ENCODE measurements at regions not wholly inside any gene's neighbourhood (a gene's known extent, or its start where the extent isn't known, plus 50 kb on each side); places are given as distances from the start of the nearest gene placed in this dataset.
A peak's percentile ranks its signal among the peaks of the same experiment; 100 is the strongest.

DNA sequence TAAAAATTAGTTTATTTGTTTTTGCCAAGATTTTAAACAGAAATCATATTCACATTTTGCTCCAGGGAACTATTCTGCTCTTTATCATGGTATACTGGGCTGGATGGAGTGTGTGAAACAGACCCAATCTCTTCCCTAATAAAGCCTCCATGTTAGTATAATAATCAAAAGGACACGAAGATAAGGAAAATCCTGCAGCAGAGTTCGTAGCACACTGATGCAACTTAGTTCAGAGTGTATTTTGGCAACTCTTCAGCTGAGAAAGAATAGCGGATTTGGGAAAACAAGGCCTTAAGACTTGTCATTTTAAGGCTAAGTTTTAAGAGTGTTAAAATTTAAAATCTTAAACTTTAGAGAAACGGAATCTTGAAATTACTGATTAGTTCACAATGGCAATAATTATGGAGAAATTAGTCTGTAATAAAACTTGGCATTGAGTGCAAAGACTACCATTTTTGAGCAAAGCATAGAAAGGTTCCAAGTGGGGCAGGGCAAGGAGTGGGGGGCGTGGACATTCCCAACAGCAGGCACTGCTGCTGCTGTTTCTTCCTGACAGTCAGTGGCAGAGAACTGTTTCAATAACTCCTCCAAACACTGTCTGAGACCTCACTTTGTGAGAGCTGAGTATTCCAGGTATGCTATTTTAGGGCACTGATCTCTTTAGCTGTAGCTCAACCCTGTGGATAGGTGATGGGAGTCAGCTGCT lies 225.0 kb downstream of the HRH4 start:
- Mint-ChIP-seq H3K4me3 (no peak overlapping the region), H3K9me3 (peaks cover 0 to 2% of the 10 kb centered on the region in 2 donors), H3K27me3 (peaks cover 0 to 3% of the 10 kb centered on the region in 2 donors), H3K36me3 (no peaks in the 10 kb centered on the region), H3K4me1 (no peaks in the 10 kb centered on the region), H3K27ac (no peak overlapping the region)
- DNase-seq (no peak), ATAC-seq (replicated peaks) (no peak)

DNA sequence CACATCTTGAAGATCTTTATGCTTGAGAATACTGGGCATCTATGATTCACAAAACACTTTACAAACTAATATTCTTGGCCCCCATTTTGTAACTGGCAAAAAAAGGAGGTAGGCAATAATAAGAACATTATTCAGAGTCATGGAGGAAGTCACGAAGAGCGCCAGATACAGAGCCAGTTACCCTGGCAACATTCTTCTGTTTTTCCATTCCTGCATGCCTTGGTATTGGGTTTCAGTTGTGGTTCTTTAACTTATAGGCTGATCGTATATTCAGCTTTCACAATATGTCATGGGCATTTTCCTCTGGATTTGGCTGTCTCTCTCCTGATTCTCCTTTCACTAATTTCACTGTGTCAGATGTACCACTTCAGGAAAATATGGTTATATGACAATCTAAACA lies 234.7 kb downstream of the HRH4 start:
- Mint-ChIP-seq H3K4me1 (no peaks in the 10 kb centered on the region), H3K4me3 (no peak overlapping the region), H3K36me3 (no peaks in the 10 kb centered on the region), H3K27me3 (peaks cover 11 to 13% of the 10 kb centered on the region in 2 donors), H3K27ac (no peak overlapping the region), H3K9me3 (peaks cover 16% of the 10 kb centered on the region in 2 donors)
- DNase-seq (no peak), ATAC-seq (replicated peaks) (no peak)

DNA sequence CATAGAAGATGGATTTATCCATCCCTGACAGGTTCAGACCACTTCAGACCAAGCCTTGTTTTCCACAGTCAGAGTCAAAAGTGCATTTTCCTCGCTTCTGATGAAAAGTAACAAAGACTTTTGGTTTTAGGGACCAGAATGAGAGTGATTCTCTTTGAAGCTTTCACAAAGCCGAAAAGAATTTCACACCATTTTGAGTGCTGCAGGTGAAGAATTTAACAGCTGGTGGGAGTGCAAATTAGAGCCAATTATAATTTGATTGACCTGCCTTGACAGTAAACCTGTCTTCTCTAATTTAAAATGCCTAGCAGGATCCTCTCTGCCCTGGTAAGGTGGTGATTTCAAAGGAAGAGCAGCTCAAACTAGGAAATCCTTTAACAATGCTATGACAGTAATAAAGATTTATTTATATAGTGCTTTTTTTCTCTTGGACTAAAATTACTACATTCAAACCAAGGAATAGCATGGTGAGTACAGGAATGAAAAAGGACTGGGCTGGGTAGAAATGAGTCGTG lies 241.6 kb downstream of the HRH4 start:
- no peak for ATAC-seq (replicated peaks)
- no peak for DNase-seq
- Mint-ChIP-seq H3K4me1 (no peaks in the 10 kb centered on the region), H3K27ac (no peak overlapping the region), H3K27me3 (peaks cover 20 to 22% of the 10 kb centered on the region in 2 donors), H3K9me3 (peaks cover 0 to 7% of the 10 kb centered on the region in 2 donors), H3K36me3 (no peaks in the 10 kb centered on the region), H3K4me3 (no peak overlapping the region)

DNA sequence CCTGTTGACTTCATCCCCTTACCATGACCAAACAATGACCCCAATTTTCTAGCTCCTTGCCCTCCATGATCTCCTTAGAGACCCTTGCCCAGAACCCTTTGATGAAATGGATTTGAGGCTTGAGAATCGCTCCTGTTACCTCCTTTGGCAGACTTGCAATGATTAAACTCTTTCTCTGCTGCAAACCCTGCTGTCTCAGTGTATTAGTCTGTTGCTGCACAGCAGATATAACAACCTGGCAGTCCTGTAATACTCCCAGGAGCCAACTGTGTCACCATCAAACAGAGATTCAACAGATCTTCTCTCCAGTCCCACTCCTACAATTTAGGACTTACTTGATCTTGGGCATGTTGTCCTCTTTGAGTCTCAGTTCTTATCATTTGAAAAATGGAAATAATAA lies 242.9 kb downstream of the HRH4 start:
- H3K9me3 Mint-ChIP-seq, result peaks cover 0 to 3% of the 10 kb centered on the region in 2 donors
- no peak overlapping the region for H3K4me3 Mint-ChIP-seq
- ATAC-seq (replicated peaks) (no peak), DNase-seq (no peak)
- no peak overlapping the region for H3K27ac Mint-ChIP-seq
- no peaks in the 10 kb centered on the region for H3K36me3 Mint-ChIP-seq
- H3K4me1 Mint-ChIP-seq, result no peaks in the 10 kb centered on the region
- H3K27me3 Mint-ChIP-seq, result peaks cover 18 to 19% of the 10 kb centered on the region in 2 donors

DNA sequence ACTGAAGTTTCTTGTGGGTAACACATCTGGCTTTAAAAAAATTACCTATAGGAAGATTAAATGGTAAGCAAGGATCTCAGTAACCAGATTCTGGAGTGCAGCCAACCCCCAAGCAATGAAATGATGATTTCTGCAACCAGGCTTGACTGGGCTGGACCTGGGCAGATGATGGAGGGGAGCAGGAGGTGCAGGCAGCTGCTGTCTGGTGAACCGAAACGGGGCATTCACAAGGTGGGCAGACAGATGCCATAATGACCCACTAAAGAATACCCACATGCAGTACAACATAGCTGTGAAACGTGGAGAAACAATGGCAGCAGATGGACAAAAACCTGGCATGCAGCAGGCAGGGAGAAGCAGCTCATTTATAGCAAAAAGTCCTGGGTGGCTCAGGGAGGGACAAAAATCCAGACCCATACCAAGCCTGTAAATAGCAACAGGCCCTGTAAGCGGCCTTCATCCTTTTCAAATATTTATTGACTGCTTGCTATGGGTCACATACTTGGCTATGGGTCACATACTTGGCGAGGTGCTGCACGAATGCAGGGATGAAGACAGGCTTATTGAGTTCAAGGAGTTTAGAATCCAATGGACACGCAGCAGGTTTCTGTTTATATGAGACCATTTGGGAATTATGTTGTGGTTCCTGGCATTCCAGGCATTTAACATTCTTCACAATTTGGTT lies 244.7 kb downstream of the HRH4 start:
- Mint-ChIP-seq H3K27me3 (peaks cover 6 to 13% of the 10 kb centered on the region in 2 donors), H3K27ac (no peak overlapping the region), H3K36me3 (no peaks in the 10 kb centered on the region), H3K9me3 (peaks cover 0 to 5% of the 10 kb centered on the region in 2 donors), H3K4me3 (no peak overlapping the region), H3K4me1 (no peaks in the 10 kb centered on the region)
- DNase-seq, result no peak
- ATAC-seq (replicated peaks), result no peak

DNA sequence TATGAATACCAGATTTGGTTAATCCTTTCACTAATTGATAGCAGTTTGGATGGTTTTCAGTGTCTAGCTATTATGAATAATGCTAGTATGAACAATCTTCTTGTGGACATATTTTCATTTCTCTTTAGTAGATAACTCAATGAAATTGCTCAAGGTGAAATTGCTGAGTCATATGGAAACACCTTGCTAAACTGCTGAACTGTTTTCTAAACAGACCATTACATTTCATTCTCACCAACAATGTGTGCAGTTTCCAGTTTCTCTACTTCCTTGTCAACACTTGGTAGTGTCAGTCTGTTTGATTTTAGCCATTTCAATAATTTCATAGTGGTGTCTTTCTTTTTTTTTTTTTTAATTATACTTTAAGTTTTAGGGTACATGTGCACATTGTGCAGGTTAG lies 250.0 kb downstream of the HRH4 start:
- no peak for ATAC-seq (replicated peaks)

DNA sequence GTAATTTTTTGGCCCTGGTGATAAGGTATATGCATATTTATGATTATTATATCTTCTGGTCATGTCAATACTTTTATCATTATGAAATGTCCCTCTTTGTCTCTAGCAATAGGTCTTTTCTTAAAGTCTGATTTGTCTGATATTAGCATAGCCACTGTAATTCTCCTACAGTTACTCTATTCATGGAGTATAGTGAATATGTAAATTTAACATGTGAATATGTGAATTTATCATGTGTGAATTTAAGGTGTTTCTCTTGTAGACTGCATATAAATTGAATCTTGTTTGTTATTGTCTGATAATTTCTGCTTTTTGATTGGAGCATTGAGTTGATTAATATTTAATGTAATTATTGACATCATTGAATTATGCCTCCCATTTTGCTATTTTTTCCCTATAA lies 259.4 kb downstream of the HRH4 start:
- no peaks in the 10 kb centered on the region for H3K4me1 Mint-ChIP-seq
- peaks cover 0 to 6% of the 10 kb centered on the region in 2 donors for H3K27me3 Mint-ChIP-seq
- no peak overlapping the region for H3K4me3 Mint-ChIP-seq
- no peaks in the 10 kb centered on the region for H3K36me3 Mint-ChIP-seq
- no peak for ATAC-seq (replicated peaks)
- no peaks in the 10 kb centered on the region for H3K9me3 Mint-ChIP-seq
- no peak for DNase-seq
- no peak overlapping the region for H3K27ac Mint-ChIP-seq

More for the DNA sequence above, 250.0 kb downstream of the HRH4 start:
- peaks cover 0 to 2% of the 10 kb centered on the region in 2 donors for H3K9me3 Mint-ChIP-seq
- H3K4me1 Mint-ChIP-seq, result no peaks in the 10 kb centered on the region
- DNase-seq, result no peak
- no peak overlapping the region for H3K27ac Mint-ChIP-seq
- no peaks in the 10 kb centered on the region for H3K27me3 Mint-ChIP-seq
- no peak overlapping the region for H3K4me3 Mint-ChIP-seq
- no peaks in the 10 kb centered on the region for H3K36me3 Mint-ChIP-seq

DNA sequence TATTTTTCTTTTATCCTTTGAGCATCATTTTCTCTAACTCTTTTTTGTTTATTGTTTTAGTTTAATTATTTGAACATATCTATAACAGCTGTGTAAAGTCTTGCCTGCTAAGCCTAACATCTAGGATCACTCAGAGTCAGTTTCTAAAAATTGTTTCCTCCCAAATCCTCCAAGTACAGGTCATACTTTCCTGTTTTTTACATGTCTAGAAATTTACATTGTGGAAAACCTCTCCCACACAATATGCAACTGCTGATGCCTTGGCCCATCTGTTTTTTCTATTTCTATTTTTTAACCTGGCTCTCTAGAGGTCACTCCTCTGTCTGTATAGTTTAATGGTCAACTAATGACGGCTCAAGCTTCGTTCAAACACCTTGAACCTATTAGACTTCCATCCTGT lies 261.0 kb downstream of the HRH4 start:
- Mint-ChIP-seq H3K4me3 (no peak overlapping the region), H3K36me3 (no peaks in the 10 kb centered on the region), H3K4me1 (no peaks in the 10 kb centered on the region), H3K27ac (no peak overlapping the region), H3K27me3 (peaks cover 0 to 6% of the 10 kb centered on the region in 2 donors), H3K9me3 (no peaks in the 10 kb centered on the region)
- no peak for DNase-seq
- no peak for ATAC-seq (replicated peaks)

DNA sequence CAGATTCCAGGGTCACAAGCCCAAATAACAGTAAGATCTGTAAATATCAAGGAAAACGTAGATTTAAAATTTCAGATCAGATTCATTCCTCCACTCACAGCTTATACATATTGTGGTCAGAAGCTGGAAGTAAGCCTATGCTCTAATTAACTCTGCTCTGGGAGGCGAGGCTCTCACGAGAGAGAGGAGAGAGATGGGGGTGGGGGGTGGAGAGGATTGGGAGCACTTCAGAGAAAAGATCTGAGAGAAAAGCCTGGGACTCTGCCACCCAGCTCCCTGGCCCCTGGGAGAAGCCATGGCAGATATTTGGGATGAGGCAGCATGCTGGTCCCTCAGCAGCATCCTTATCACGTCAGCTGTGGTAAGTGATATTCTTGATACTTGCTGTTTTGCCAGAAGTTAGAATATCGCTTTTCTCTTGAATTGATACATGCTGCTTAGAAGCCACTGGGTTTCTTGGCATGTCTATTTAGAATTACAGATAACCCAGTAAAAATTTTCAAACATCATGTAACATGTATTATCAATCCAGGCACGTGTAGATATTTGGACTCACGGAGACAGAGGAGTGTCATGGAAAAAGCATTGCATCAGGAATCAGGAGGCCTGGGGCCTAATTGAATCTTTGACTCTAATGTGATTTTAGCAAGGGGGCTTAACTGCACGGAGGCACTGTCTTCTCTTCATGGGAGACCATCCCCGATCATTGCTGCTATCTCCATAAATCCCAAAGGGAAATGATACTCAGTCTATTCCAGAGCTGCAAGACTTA lies 265.4 kb downstream of the HRH4 start:
- Mint-ChIP-seq H3K4me3 (no peak overlapping the region), H3K27me3 (peaks cover 8 to 9% of the 10 kb centered on the region in 2 donors), H3K36me3 (no peaks in the 10 kb centered on the region), H3K27ac (no peak overlapping the region), H3K9me3 (no peaks in the 10 kb centered on the region), H3K4me1 (peaks cover 0 to 1% of the 10 kb centered on the region in 2 donors)
- ATAC-seq (replicated peaks), result no peak
- no peak for DNase-seq

DNA sequence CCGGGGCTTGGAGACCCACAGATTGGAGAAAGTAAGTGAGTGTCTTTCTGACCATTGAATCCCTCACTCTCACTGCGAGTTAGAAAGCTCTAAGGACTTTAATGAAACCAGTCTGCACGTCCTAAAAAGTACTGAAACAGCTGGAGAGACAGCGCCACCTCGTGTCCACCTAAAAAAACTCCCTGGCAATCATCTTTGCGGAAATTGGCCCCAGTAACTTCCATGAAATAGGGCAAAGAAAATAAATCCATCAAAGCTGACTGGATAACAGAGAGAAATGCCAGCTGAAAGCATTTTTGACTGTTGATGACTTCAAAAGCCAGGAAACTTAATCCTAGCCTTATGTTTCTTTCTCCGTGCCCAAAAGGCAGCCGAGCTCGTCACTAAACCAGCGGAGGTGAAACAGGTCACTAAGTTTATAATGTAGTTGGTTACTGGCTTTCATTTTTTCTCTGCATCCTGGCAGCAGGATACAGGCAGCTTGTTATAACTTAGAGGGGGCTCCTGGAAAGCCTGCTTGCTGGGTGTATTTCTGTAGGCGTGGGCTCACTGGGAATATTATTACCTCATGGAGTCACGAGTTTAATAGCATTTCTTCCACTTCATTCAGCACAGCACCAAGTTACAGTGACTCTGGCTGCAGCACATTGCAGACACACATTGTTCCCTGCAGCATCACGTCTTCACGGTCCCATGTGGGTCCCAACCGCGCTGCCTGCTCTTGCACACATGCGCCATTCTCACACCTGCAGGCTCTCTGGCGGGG lies 266.5 kb downstream of the HRH4 start:
- H3K36me3 Mint-ChIP-seq, result no peaks in the 10 kb centered on the region
- H3K27ac Mint-ChIP-seq, result no peak overlapping the region
- peaks cover 5 to 8% of the 10 kb centered on the region in 2 donors for H3K27me3 Mint-ChIP-seq
- H3K4me1 Mint-ChIP-seq, result peaks cover 0 to 1% of the 10 kb centered on the region in 2 donors
- ATAC-seq (replicated peaks) (peak; percentile 46 to 51), DNase-seq (peak; percentile 6)
- no peaks in the 10 kb centered on the region for H3K9me3 Mint-ChIP-seq
- no peak overlapping the region for H3K4me3 Mint-ChIP-seq

DNA sequence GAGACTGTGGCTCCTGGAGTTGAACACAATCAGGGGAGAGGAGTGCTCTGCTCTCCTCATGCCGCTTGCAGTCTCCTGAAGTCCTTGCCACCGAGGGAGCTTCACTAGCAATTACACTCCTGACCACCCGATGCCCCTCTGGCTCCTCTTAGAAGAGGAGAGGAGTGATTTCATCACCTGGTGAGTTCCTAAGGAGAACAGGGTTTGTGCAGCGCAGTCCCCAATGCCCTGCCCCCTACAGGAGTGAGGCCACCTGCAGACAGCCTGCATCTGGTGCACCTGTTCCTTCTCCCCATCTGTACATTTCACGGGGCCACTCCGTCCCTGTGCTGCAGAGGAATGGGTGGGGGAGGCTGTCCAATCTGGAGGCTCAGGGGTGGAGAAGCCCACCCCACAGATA lies 267.2 kb downstream of the HRH4 start:
- no peak for ATAC-seq (replicated peaks)
- H3K4me1 Mint-ChIP-seq, result peaks cover 0 to 1% of the 10 kb centered on the region in 2 donors
- DNase-seq, result no peak
- H3K36me3 Mint-ChIP-seq, result no peaks in the 10 kb centered on the region
- H3K27me3 Mint-ChIP-seq, result peaks cover 5 to 8% of the 10 kb centered on the region in 2 donors
- H3K27ac Mint-ChIP-seq, result no peak overlapping the region
- no peaks in the 10 kb centered on the region for H3K9me3 Mint-ChIP-seq
- H3K4me3 Mint-ChIP-seq, result no peak overlapping the region

DNA sequence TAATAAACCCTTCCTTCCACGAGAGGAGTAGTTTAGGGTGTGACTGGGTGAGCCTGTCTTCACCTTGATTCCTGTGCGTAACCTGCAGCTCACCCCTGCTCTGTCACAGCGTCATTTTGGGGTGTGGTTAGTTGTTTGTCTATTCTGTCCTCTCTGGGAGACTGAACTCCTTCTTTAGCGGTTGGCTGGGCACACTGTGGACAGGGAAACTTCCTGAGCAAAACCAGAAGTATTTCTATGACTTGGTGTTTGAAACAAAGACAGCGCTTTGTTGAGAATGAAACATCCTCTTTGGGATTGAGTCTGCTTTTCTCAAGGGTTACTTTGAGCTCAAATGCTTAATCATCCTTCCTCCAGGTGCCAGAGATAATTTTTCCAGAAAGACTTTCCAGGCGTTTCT lies 270.7 kb downstream of the HRH4 start:
- Mint-ChIP-seq H3K36me3 (no peaks in the 10 kb centered on the region), H3K27me3 (peaks cover 5 to 8% of the 10 kb centered on the region in 2 donors), H3K4me1 (peaks cover 0 to 1% of the 10 kb centered on the region in 2 donors), H3K4me3 (no peak overlapping the region), H3K9me3 (no peaks in the 10 kb centered on the region), H3K27ac (no peak overlapping the region)
- DNase-seq (no peak), ATAC-seq (replicated peaks) (no peak)

DNA sequence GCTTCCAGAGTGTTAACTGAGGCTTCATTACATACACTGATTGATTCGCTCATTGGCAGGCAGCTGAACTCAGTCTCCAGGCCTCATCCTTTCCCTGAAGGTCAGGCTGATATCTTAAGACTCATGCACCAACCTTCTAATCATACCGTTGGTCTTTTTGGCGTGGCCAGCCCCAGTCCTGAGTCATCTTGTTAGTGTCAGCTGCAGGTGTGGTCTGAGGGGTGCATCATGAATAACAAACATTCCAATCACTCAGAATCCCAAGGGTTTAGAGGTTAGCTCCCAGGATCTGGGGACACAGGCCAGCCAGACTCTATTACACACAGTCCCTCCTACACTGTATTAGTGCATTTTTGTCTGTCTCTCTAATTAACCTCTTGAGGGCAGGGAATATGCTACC lies 271.5 kb downstream of the HRH4 start:
- peaks cover 5 to 8% of the 10 kb centered on the region in 2 donors for H3K27me3 Mint-ChIP-seq
- no peak overlapping the region for H3K4me3 Mint-ChIP-seq
- H3K4me1 Mint-ChIP-seq, result peaks cover 0 to 1% of the 10 kb centered on the region in 2 donors
- H3K9me3 Mint-ChIP-seq, result no peaks in the 10 kb centered on the region
- ATAC-seq (replicated peaks), result no peak
- H3K27ac Mint-ChIP-seq, result no peak overlapping the region
- H3K36me3 Mint-ChIP-seq, result no peaks in the 10 kb centered on the region
- no peak for DNase-seq

DNA sequence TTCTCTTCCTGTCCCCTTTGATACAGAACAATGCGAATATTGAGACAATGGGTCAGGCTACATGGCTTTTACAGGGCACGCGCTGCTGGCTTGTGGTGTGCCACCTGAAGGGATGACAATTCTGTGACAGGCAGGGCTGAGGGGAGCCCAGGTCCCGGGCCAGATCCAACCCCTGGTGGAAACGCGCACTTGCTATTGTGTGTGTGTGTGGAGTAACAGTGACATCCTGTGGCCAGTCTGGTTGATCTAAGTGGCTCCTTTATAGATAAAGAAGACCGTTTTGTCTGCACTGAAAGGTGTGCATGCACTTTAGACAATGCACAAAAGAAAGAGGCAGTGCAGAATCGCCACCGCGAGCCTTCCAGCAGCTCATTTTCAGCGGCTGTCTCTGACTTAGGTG lies 273.6 kb downstream of the HRH4 start:
- no peaks in the 10 kb centered on the region for H3K27me3 Mint-ChIP-seq
- no peak overlapping the region for H3K27ac Mint-ChIP-seq
- H3K9me3 Mint-ChIP-seq, result no peaks in the 10 kb centered on the region
- no peak for ATAC-seq (replicated peaks)
- no peak for DNase-seq
- H3K4me3 Mint-ChIP-seq, result no peak overlapping the region
- H3K36me3 Mint-ChIP-seq, result no peaks in the 10 kb centered on the region
- H3K4me1 Mint-ChIP-seq, result no peaks in the 10 kb centered on the region
